T-cell (primary cell): ENCODE measurements at regions not wholly inside any gene's neighbourhood (a gene's known extent, or its start where the extent isn't known, plus 50 kb on each side); places are given as distances from the start of the nearest gene placed in this dataset.

Experiments used
- ATAC-seq, 4 experiments: fragments of 200-7000 bp in 3 of 4; fragments of 150-1000 bp in 1 of 4; cut with Tn5 transposase; replicated peaks in 1 of 4; 1 replicate in 3 of 4; 2 replicates in 1 of 4; pipeline ENCODE4 v1.10.0; 2021; ENCODE audit warnings: moderate library complexity in 3 of 4, mild to moderate bottlenecking in 2 of 4, moderate number of reproducible peaks in 1 of 4
- CTCF ChIA-PET, 2 donors: fragments of 300-600 bp; sonication (Branson Sonifier 250); formaldehyde crosslinking; loops; one replicate each; lab custom pipeline; 2022; ENCODE audit warnings: antibody characterized with exemption in 2 of 2; lab: Charles Lee
- POLR2A ChIA-PET, 2 donors: fragments of 300-600 bp; sonication (Branson Sonifier 250); formaldehyde crosslinking; loops; one replicate each; lab custom pipeline; 2022; ENCODE audit warnings: antibody characterized with exemption in 2 of 2; lab: Charles Lee
- DNase-seq, 35 experiments: peaks; one replicate each; pipeline versions ENCODE4 v3.0.0 to v3.0.0-alpha.2; 2013 to 2023
- H3K27ac ChIP-seq: one replicate; pipeline ENCODE4 v1.5.1; 2013; ENCODE audit warnings: low read length
- H3K27me3 ChIP-seq, 2 experiments: replicated peaks in 1 of 2; 1 replicate in 1 of 2; 2 replicates in 1 of 2; pipeline versions ENCODE4 v1.6.1 to v1.7.0; 2013; ENCODE audit warnings: low read length in 1 of 2, mixed read lengths in 1 of 2; ENCODE audit not compliant: control insufficient read depth in 2 of 2, insufficient read depth in 2 of 2; ENCODE audit errors: extremely low read depth in 1 of 2
- H3K36me3 ChIP-seq, 2 donors: 1 replicate in 1 of 2; 2 replicates in 1 of 2; pipeline versions ENCODE4 v1.6.1 to v1.7.0; 2013; ENCODE audit warnings: low read length in 1 of 2; ENCODE audit not compliant: control insufficient read depth in 2 of 2, insufficient read depth in 1 of 2; ENCODE audit errors: extremely low read depth in 1 of 2
- H3K4me1 ChIP-seq, 2 experiments: 1 replicate in 1 of 2; 2 replicates in 1 of 2; pipeline versions ENCODE4 v1.6.1 to v1.7.0; 2013; ENCODE audit warnings: low read length in 2 of 2, mixed read lengths in 1 of 2; ENCODE audit not compliant: insufficient read depth in 2 of 2, control insufficient read depth in 1 of 2; ENCODE audit errors: extremely low read depth in 1 of 2
- H3K4me3 ChIP-seq, 2 donors: 1 replicate in 1 of 2; 2 replicates in 1 of 2; pipeline versions ENCODE4 v1.5.1 to v1.7.0; 2013; ENCODE audit warnings: mild to moderate bottlenecking in 2 of 2, low read length in 1 of 2, moderate library complexity in 1 of 2; ENCODE audit not compliant: control insufficient read depth in 1 of 2; ENCODE audit errors: extremely low read depth in 1 of 2
- H3K9me3 ChIP-seq: 2 replicates; pipeline ENCODE4 v1.7.0; 2013
- H3K27ac Mint-ChIP-seq, 2 donors: one replicate each; pipeline ENCODE4 v1.8.0; 2020 to 2021; ENCODE audit warnings: mild to moderate bottlenecking in 2 of 2, mixed read lengths in 2 of 2
- H3K27me3 Mint-ChIP-seq, 2 donors: one replicate each; pipeline ENCODE4 v1.8.0; 2021 to 2022; ENCODE audit warnings: mixed read lengths in 2 of 2
- H3K36me3 Mint-ChIP-seq: one replicate; pipeline ENCODE4 v1.8.0; 2021; ENCODE audit warnings: mixed read lengths
- H3K4me1 Mint-ChIP-seq, 3 donors: one replicate each; pipeline ENCODE4 v1.8.0; 2020 to 2022; ENCODE audit warnings: mixed read lengths in 3 of 3, mild to moderate bottlenecking in 1 of 3
- H3K4me3 Mint-ChIP-seq, 3 donors: one replicate each; pipeline ENCODE4 v1.8.0; 2020 to 2022; ENCODE audit warnings: mild to moderate bottlenecking in 3 of 3, mixed read lengths in 3 of 3, moderate library complexity in 3 of 3
- H3K9me3 Mint-ChIP-seq, 3 donors: one replicate each; pipeline ENCODE4 v1.8.0; 2020 to 2022; ENCODE audit warnings: mixed read lengths in 3 of 3
- WGBS: methylation state at CpG from one replicate; pipeline ENCODE4 v1.1.5; 2013; ENCODE audit warnings: missing lambda C conversion rate; ENCODE audit not compliant: insufficient coverage; 5-methylcytosine and 5-hydroxymethylcytosine counted together

- no peak overlapping the region for H3K4me3 Mint-ChIP-seq
- CTCF ChIA-PET: no interaction called here
- H3K9me3 ChIP-seq: no peaks in the 10 kb centered on the region
- H3K4me3 ChIP-seq: no peak overlapping the region
- no peak for DNase-seq
- H3K36me3 ChIP-seq: no peaks in the 10 kb centered on the region
- H3K4me1 ChIP-seq: no peaks in the 10 kb centered on the region
- H3K27ac Mint-ChIP-seq: no peak overlapping the region
- H3K4me1 Mint-ChIP-seq: no peaks in the 10 kb centered on the region
- H3K27me3 ChIP-seq: no peaks in the 10 kb centered on the region
- 78% methylated on average over 1 of the region's 8 CpGs for WGBS
- peaks cover 4 to 29% (median 10%) of the 10 kb centered on the region in 3 donors for H3K9me3 Mint-ChIP-seq
- ATAC-seq: no peak
- no peaks in the 10 kb centered on the region for H3K27me3 Mint-ChIP-seq
- H3K36me3 Mint-ChIP-seq: no peaks in the 10 kb centered on the region
- POLR2A ChIA-PET: no interaction called here
- H3K27ac ChIP-seq: no peak overlapping the region
Measured at GRCh38 chr4:129903861-129904260, 807.9 kb downstream of the C4orf33 start.

DNA sequence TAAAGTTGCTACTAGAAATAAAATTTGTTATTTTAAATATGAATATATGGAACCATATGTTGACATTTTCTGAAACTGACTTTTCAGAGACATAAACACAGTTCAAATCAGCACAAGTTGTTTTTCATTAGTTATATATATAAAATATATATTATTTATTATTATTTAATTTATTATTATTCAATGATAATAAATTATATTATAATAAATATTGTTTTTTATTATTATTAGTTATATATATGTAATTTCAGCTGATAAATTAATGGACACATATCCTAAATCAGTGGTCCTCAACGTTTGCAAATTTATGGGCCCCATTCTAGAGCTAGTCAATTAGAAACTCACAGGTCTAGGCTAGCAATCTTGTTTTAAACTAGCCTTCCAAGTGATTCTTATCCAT is 809.3 kb downstream of the C4orf33 start:
- no peaks in the 10 kb centered on the region for H3K27me3 Mint-ChIP-seq
- WGBS: no CpG with 5 or more reads among the region's 1 CpG
- Histone ChIP-seq H3K27me3 (no peaks in the 10 kb centered on the region), H3K36me3 (no peaks in the 10 kb centered on the region), H3K4me3 (no peak overlapping the region), H3K9me3 (no peaks in the 10 kb centered on the region), H3K27ac (no peak overlapping the region), H3K4me1 (no peaks in the 10 kb centered on the region)
- no peaks in the 10 kb centered on the region for H3K4me1 Mint-ChIP-seq
- CTCF ChIA-PET: no interaction called here
- POLR2A ChIA-PET: no interaction called here
- H3K27ac Mint-ChIP-seq: no peak overlapping the region
- DNase-seq: no peak
- peaks cover 7 to 23% (median 13%) of the 10 kb centered on the region in 3 donors for H3K9me3 Mint-ChIP-seq
- no peak overlapping the region for H3K4me3 Mint-ChIP-seq
- no peaks in the 10 kb centered on the region for H3K36me3 Mint-ChIP-seq
- ATAC-seq: no peak

- Mint-ChIP-seq H3K27ac (no peak overlapping the region), H3K9me3 (peaks cover 5 to 8% (median 7%) of the 10 kb centered on the region in 3 donors), H3K4me3 (no peak overlapping the region), H3K4me1 (no peaks in the 10 kb centered on the region), H3K36me3 (no peaks in the 10 kb centered on the region), H3K27me3 (no peaks in the 10 kb centered on the region)
- no CpG with 5 or more reads among the region's 4 CpGs for WGBS
- H3K27me3 ChIP-seq: no peaks in the 10 kb centered on the region
- H3K36me3 ChIP-seq: no peaks in the 10 kb centered on the region
- POLR2A ChIA-PET: no interaction called here
- no peaks in the 10 kb centered on the region for H3K4me1 ChIP-seq
- no peak overlapping the region for H3K27ac ChIP-seq
- H3K4me3 ChIP-seq: no peak overlapping the region
- no peaks in the 10 kb centered on the region for H3K9me3 ChIP-seq
- ATAC-seq: no peak
- no peak for DNase-seq
- CTCF ChIA-PET: no interaction called here
Measured at GRCh38 chr4:129908117-129908516, 812.2 kb downstream of the C4orf33 start.

DNA sequence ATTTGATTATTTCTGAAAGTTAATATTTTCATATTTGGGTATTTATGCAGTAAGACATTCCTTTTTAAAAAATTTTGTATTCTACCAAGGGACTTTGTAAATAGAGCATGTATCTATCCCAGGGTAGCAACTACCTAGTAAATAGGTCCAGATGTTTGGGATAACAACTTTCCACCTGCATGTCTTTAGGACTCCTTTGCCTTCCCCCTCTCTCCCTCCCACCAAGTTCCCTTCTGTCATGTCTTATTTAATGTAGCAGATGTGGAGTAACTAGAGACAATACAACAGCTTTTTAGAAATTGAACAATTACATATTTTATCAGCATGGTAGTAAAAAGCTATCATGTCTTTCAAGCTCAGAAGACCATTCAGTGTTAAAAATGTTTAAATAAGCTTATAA is 821.0 kb downstream of the C4orf33 start:
- ChIA-PET POLR2A (interaction anchor here in 1 of 2 donors (0.7 kb wide), 1 partner anchor 214 kb away, joined by 3 read pairs; no protein-coding TSS in a partner anchor), CTCF (no interaction called here)
- no peaks in the 10 kb centered on the region for H3K36me3 Mint-ChIP-seq
- H3K4me1 Mint-ChIP-seq: no peaks in the 10 kb centered on the region
- Histone ChIP-seq H3K9me3 (no peaks in the 10 kb centered on the region), H3K27ac (no peak overlapping the region), H3K27me3 (no peaks in the 10 kb centered on the region), H3K4me3 (no peak overlapping the region), H3K36me3 (no peaks in the 10 kb centered on the region), H3K4me1 (no peaks in the 10 kb centered on the region)
- H3K9me3 Mint-ChIP-seq: peaks cover 0 to 4% (median 4%) of the 10 kb centered on the region in 3 donors
- H3K27ac Mint-ChIP-seq: no peak overlapping the region
- H3K27me3 Mint-ChIP-seq: no peaks in the 10 kb centered on the region
- H3K4me3 Mint-ChIP-seq: no peak overlapping the region
- DNase-seq (no peak), ATAC-seq (no peak)

- Histone ChIP-seq H3K27me3 (no peaks in the 10 kb centered on the region), H3K36me3 (no peaks in the 10 kb centered on the region), H3K27ac (no peak overlapping the region), H3K9me3 (no peaks in the 10 kb centered on the region), H3K4me3 (no peak overlapping the region), H3K4me1 (no peaks in the 10 kb centered on the region)
- no peaks in the 10 kb centered on the region for H3K4me1 Mint-ChIP-seq
- no peak overlapping the region for H3K27ac Mint-ChIP-seq
- no peak overlapping the region for H3K4me3 Mint-ChIP-seq
- H3K9me3 Mint-ChIP-seq: peaks cover 0 to 4% (median 4%) of the 10 kb centered on the region in 3 donors
- ATAC-seq (no peak), DNase-seq (no peak)
- no peaks in the 10 kb centered on the region for H3K27me3 Mint-ChIP-seq
- ChIA-PET CTCF (no interaction called here), POLR2A (no interaction called here)
- WGBS: 70% methylated on average over 2 of the region's 2 CpGs
- H3K36me3 Mint-ChIP-seq: no peaks in the 10 kb centered on the region
Measured at GRCh38 chr4:129917651-129918050, 821.7 kb downstream of the C4orf33 start.

DNA sequence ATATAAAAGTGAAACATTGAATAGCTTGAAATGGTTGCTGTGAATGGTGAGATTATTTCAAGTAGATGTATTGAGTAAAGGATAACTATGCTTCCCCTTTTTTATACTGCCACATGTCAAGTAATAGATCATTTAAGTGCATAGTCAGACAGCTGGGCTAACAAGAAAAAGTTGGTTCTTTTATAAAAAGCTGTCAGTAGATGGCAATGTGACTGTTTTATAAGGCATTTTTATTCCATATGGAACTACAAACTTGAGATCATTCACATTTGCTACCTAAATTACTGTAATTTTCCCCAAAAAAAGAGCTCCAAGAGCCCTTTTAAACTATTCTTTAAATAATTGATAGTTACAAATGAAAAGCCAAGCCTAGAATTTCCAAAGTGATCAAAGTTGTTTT is 831.0 kb downstream of the C4orf33 start:
- no peak for ATAC-seq
- no peaks in the 10 kb centered on the region for H3K36me3 Mint-ChIP-seq
- no peak overlapping the region for H3K4me3 Mint-ChIP-seq
- Histone ChIP-seq H3K27me3 (no peaks in the 10 kb centered on the region), H3K4me3 (no peak overlapping the region), H3K4me1 (no peaks in the 10 kb centered on the region), H3K9me3 (no peaks in the 10 kb centered on the region), H3K36me3 (no peaks in the 10 kb centered on the region), H3K27ac (no peak overlapping the region)
- no peaks in the 10 kb centered on the region for H3K27me3 Mint-ChIP-seq
- DNase-seq: no peak
- ChIA-PET POLR2A (interaction anchor here in 1 of 2 donors (0.5 kb wide), 1 partner anchor 62 kb away, joined by 3 read pairs; no protein-coding TSS in a partner anchor), CTCF (no interaction called here)
- no peaks in the 10 kb centered on the region for H3K4me1 Mint-ChIP-seq
- no peak overlapping the region for H3K27ac Mint-ChIP-seq
- peaks cover 0 to 3% (median 3%) of the 10 kb centered on the region in 3 donors for H3K9me3 Mint-ChIP-seq

DNA sequence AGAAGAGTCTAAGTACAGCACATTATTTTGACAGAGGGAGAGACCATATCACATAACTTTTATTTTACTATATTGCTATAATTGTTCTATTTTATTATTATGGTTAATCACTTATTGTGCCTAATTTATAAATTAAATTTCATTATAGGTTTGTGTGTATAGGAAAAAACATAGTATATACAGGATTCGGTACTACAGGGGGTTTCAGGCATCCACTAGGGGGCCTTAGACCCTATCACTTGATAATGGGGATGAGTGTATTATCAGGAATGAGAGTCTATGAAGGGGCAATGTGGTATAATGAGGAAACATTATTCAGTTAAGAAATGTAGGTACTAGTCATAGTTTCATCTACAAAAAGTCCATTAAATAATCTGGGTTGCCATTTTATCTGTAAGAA is 833.1 kb downstream of the C4orf33 start:
- H3K27me3 Mint-ChIP-seq: no peaks in the 10 kb centered on the region
- POLR2A ChIA-PET: no interaction called here
- H3K4me3 ChIP-seq: no peak overlapping the region
- peaks cover 0 to 3% (median 1%) of the 10 kb centered on the region in 3 donors for H3K9me3 Mint-ChIP-seq
- no peaks in the 10 kb centered on the region for H3K36me3 Mint-ChIP-seq
- H3K27ac ChIP-seq: no peak overlapping the region
- no peaks in the 10 kb centered on the region for H3K4me1 Mint-ChIP-seq
- no peaks in the 10 kb centered on the region for H3K9me3 ChIP-seq
- WGBS: no CpG with 5 or more reads among the region's 1 CpG
- no peak overlapping the region for H3K4me3 Mint-ChIP-seq
- no peak for ATAC-seq
- H3K27me3 ChIP-seq: no peaks in the 10 kb centered on the region
- CTCF ChIA-PET: no interaction called here
- H3K36me3 ChIP-seq: no peaks in the 10 kb centered on the region
- no peaks in the 10 kb centered on the region for H3K4me1 ChIP-seq
- no peak for DNase-seq
- no peak overlapping the region for H3K27ac Mint-ChIP-seq
